ENCODE measurements at regions not wholly inside any gene's neighbourhood (a gene's known extent, or its start where the extent isn't known, plus 50 kb on each side); places are given as distances from the start of the nearest gene placed in this dataset.
"Not testable (repeated sequence)": the region's sequence is repeated elsewhere in the genome, so short reads cannot be mapped to it uniquely, and the experiment has no call there.

- DNase-seq (ENCODE audit: low read depth), result no peak
- TF ChIP-seq, protein P1, sequence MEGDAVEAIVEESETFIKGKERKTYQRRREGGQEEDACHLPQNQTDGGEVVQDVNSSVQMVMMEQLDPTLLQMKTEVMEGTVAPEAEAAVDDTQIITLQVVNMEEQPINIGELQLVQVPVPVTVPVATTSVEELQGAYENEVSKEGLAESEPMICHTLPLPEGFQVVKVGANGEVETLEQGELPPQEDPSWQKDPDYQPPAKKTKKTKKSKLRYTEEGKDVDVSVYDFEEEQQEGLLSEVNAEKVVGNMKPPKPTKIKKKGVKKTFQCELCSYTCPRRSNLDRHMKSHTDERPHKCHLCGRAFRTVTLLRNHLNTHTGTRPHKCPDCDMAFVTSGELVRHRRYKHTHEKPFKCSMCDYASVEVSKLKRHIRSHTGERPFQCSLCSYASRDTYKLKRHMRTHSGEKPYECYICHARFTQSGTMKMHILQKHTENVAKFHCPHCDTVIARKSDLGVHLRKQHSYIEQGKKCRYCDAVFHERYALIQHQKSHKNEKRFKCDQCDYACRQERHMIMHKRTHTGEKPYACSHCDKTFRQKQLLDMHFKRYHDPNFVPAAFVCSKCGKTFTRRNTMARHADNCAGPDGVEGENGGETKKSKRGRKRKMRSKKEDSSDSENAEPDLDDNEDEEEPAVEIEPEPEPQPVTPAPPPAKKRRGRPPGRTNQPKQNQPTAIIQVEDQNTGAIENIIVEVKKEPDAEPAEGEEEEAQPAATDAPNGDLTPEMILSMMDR (IDR thresholded peaks at IDR 0.05; ENCODE audit: insufficient read depth, low read depth, low read length, missing control alignments), result no peak
- H3K4me3 ChIP-seq (ENCODE audit: low read depth, low read length), result no peak overlapping the region
These were observed 138.1 kb downstream of the ATPSCKMT start for GRCh38 chr5:10111571-10111970.

DNA sequence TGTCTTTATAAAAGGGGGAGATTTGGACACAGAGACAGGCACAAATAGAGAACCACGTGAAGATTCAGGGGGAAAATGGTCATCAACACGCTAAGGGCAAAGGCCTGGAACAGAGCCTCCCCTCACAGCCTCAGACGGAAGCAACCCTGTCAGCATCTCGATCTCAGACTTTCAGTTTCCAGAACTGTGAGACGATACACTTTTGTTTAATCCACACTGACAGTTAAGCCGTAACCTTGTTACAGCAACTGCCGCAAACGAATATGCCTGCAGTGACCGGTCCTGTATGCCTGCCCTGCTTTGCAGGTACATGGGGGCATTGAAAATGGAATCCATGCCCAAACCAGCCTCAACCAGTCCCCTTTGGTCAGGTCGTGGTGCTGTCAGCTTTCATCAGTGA lies 139.5 kb downstream of the ATPSCKMT start:
- no peak overlapping the region for H3K4me3 ChIP-seq (ENCODE audit: low read depth, low read length)
- DNase-seq (ENCODE audit: low read depth), result no peak
- TF ChIP-seq, protein P1 (IDR thresholded peaks at IDR 0.05; ENCODE audit: insufficient read depth, low read depth, low read length, missing control alignments), result no peak

DNA sequence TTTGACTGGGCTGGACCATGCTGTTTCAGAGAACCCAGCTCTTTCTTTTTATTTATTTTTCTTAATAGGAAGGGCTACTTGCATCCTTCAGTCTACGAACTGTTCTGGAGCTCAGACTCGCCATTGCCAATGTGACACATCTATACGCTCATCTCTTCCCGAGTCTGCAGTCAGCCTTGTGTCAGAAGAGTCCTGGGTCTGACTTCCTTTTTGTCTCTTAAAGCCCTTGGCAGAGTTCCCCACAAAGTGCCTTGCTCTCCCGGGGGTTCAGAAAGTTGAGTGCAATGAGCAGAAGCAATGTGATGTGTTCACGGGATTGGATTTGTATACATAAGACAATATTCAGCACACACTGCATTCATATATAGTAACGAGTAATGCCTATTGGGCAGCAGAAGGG lies 140.4 kb downstream of the ATPSCKMT start:
- DNase-seq (ENCODE audit: low read depth), result no peak
- TF ChIP-seq, protein P1 (IDR thresholded peaks at IDR 0.05; ENCODE audit: insufficient read depth, low read depth, low read length, missing control alignments), result no peak
- no peak overlapping the region for H3K4me3 ChIP-seq (ENCODE audit: low read depth, low read length)

DNA sequence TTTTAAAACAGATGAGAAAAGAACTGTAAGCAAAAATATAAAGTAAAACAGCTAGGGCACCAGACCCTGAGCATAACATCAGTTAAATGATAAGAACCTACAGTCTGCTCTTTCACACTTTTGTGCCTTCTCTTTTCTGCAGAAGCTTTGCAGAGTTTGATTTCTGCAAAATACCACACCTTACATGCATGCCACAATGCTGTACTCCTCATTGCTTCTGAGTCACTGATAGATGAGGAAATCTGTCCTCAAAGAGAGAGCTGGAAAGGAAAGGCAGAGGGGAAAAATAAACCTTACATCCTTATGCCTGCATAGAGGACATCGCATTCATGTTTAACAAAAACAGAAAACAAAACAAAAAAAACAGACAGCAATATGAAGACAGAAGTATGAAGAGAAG lies 142.9 kb downstream of the ATPSCKMT start:
- H3K4me3 ChIP-seq (ENCODE audit: low read depth, low read length), result no peak overlapping the region
- TF ChIP-seq, protein P1 (IDR thresholded peaks at IDR 0.05; ENCODE audit: insufficient read depth, low read depth, low read length, missing control alignments), result no peak
- no peak for DNase-seq (ENCODE audit: low read depth)

DNA sequence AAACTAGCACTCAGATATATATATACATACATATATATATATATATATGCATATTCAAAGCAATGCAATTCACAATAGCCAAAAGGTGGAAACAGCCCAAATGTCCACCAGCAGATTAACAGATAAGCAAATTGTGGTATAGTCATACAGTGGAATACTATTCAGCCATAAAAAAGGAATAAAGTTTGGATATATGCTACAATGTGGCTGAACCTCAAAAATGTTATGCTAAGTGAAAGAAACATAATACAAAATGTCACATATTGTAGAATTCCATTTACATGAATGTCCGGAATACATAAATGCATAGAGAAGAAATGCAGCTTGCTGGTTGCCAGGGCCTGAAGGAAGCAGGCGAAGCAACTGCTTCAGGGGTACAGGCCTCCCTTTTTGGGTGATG lies 143.4 kb downstream of the ATPSCKMT start:
- TF ChIP-seq, protein P1 (IDR thresholded peaks at IDR 0.05; ENCODE audit: insufficient read depth, low read depth, low read length, missing control alignments), result no peak
- no peak for DNase-seq (ENCODE audit: low read depth)
- H3K4me3 ChIP-seq (ENCODE audit: low read depth, low read length), result no peak overlapping the region

- H3K4me3 ChIP-seq (ENCODE audit: low read depth, low read length), result no peak overlapping the region
- no peak for DNase-seq (ENCODE audit: low read depth)
- TF ChIP-seq, protein P1 (IDR thresholded peaks at IDR 0.05; ENCODE audit: insufficient read depth, low read depth, low read length, missing control alignments), result no peak
These were observed 146.8 kb downstream of the ATPSCKMT start for GRCh38 chr5:10102706-10103497.

- not testable (repeated sequence) for DNase-seq (ENCODE audit: low read depth); H3K4me3 ChIP-seq (ENCODE audit: low read depth, low read length)
These were observed 147.5 kb downstream of the ATPSCKMT start for GRCh38 chr5:10102235-10102634.
